ENCODE measurements at regions not wholly inside any gene's neighbourhood (a gene's known extent, or its start where the extent isn't known, plus 50 kb on each side); places are given as distances from the start of the nearest gene placed in this dataset.

DNA sequence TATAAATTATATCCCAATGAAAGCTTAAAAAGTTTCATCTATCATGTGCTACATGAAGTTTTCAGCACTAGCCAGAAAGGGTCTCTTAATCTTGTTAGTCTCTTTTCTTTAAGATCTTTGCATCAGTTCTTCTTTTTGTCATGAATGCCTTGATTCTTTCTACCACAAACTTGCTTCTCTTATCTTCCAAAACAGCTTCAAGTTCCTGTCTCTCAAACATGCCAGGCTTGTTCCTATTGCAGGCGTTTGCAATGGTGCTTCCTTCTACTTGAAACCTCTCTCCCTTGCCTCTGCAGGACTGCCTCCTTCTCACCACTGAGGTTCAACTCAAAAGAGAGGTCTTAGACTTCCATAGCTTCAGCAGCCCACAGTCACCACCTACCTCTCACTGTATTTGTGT lies 104.3 kb upstream of the FRMD4B start:
- Histone ChIP-seq H3K9me3 (ENCODE audit: insufficient read depth, low read length, severe bottlenecking) (no peaks in the 10 kb centered on the region), H4K20me1 (ENCODE audit: insufficient read depth, low read length) (no peaks in the 10 kb centered on the region), H3K27ac (ENCODE audit: low read length) (no peak overlapping the region), H3K27me3 (ENCODE audit: insufficient read depth, low read length, poor library complexity) (peaks cover 4% of the 10 kb centered on the region), H3K36me3 (ENCODE audit: insufficient read depth, low read length) (no peaks in the 10 kb centered on the region), H3K79me2 (ENCODE audit: insufficient read depth, low read length) (no peaks in the 10 kb centered on the region), H3K4me1 (ENCODE audit: insufficient read depth, low read length) (no peaks in the 10 kb centered on the region), H3K4me2 (ENCODE audit: insufficient read depth, low read length) (no peak overlapping the region), H3K9ac (ENCODE audit: low read depth, low read length) (no peak overlapping the region), H3K4me3 (ENCODE audit: low read depth in 1 of 2, low read length in 2 of 2) (no peak overlapping the region), H2AFZ (ENCODE audit: low read depth, low read length) (no peak overlapping the region)
- TF ChIP-seq EZH2 (IDR thresholded peaks at IDR 0.05; ENCODE audit: borderline replicate concordance, low read depth, low read length, severe bottlenecking): no peak
- TF ChIP-seq, protein P1, sequence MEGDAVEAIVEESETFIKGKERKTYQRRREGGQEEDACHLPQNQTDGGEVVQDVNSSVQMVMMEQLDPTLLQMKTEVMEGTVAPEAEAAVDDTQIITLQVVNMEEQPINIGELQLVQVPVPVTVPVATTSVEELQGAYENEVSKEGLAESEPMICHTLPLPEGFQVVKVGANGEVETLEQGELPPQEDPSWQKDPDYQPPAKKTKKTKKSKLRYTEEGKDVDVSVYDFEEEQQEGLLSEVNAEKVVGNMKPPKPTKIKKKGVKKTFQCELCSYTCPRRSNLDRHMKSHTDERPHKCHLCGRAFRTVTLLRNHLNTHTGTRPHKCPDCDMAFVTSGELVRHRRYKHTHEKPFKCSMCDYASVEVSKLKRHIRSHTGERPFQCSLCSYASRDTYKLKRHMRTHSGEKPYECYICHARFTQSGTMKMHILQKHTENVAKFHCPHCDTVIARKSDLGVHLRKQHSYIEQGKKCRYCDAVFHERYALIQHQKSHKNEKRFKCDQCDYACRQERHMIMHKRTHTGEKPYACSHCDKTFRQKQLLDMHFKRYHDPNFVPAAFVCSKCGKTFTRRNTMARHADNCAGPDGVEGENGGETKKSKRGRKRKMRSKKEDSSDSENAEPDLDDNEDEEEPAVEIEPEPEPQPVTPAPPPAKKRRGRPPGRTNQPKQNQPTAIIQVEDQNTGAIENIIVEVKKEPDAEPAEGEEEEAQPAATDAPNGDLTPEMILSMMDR (IDR thresholded peaks at IDR 0.05; ENCODE audit: borderline replicate concordance, extremely low read depth, low read length, poor library complexity, severe bottlenecking): no peak
- DNase-seq (no peak), ATAC-seq (ENCODE audit: insufficient read depth, low read depth) (no peak)

GRCh38 chr3:69488026-69488425 lies 102.1 kb upstream of the FRMD4B start:
- no peak overlapping the region for H3K4me3 ChIP-seq (ENCODE audit: low read depth in 1 of 2, low read length in 2 of 2)
- ATAC-seq (ENCODE audit: insufficient read depth, low read depth): no peak
- H2AFZ ChIP-seq (ENCODE audit: low read depth, low read length): no peak overlapping the region
- H3K4me1 ChIP-seq (ENCODE audit: insufficient read depth, low read length): no peaks in the 10 kb centered on the region
- no peaks in the 10 kb centered on the region for H4K20me1 ChIP-seq (ENCODE audit: insufficient read depth, low read length)
- TF ChIP-seq, protein P1 (IDR thresholded peaks at IDR 0.05; ENCODE audit: borderline replicate concordance, extremely low read depth, low read length, poor library complexity, severe bottlenecking): no peak
- TF ChIP-seq EZH2 (IDR thresholded peaks at IDR 0.05; ENCODE audit: borderline replicate concordance, low read depth, low read length, severe bottlenecking): no peak
- H3K27ac ChIP-seq (ENCODE audit: low read length): no peak overlapping the region
- H3K9me3 ChIP-seq (ENCODE audit: insufficient read depth, low read length, severe bottlenecking): no peaks in the 10 kb centered on the region
- H3K36me3 ChIP-seq (ENCODE audit: insufficient read depth, low read length): no peaks in the 10 kb centered on the region
- no peaks in the 10 kb centered on the region for H3K79me2 ChIP-seq (ENCODE audit: insufficient read depth, low read length)
- no peak overlapping the region for H3K4me2 ChIP-seq (ENCODE audit: insufficient read depth, low read length)
- no peak overlapping the region for H3K9ac ChIP-seq (ENCODE audit: low read depth, low read length)
- peaks cover 4% of the 10 kb centered on the region for H3K27me3 ChIP-seq (ENCODE audit: insufficient read depth, low read length, poor library complexity)
- no peak for DNase-seq

DNA sequence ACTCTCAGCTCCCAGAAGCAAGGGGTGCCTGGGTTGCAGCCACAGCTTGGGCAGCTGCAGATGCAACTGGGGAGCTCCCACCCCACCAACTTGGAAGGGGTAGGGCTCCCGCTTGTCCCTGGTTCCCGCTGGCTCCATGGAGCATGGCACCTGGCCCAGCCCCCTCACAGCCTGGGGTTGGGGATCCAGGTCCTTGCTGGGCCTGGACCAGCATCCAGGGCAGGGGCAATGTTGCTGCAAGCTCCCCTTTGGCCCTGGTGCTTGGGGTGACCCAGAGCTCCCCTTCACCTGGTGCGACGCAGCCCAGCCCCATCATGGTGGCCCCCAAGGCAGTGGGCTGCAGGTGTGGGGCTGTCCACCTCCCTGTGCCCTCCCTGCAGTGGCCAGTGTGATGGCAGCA lies 99.6 kb upstream of the FRMD4B start:
- Histone ChIP-seq H3K9me3 (ENCODE audit: insufficient read depth, low read length, severe bottlenecking) (no peaks in the 10 kb centered on the region), H3K36me3 (ENCODE audit: insufficient read depth, low read length) (no peaks in the 10 kb centered on the region), H3K27ac (ENCODE audit: low read length) (no peak overlapping the region), H4K20me1 (ENCODE audit: insufficient read depth, low read length) (no peaks in the 10 kb centered on the region), H3K27me3 (ENCODE audit: insufficient read depth, low read length, poor library complexity) (peaks cover 6% of the 10 kb centered on the region), H3K9ac (ENCODE audit: low read depth, low read length) (no peak overlapping the region), H3K4me3 (ENCODE audit: low read depth in 1 of 2, low read length in 2 of 2) (no peak overlapping the region), H3K4me1 (ENCODE audit: insufficient read depth, low read length) (no peaks in the 10 kb centered on the region), H3K4me2 (ENCODE audit: insufficient read depth, low read length) (no peak overlapping the region), H2AFZ (ENCODE audit: low read depth, low read length) (no peak overlapping the region), H3K79me2 (ENCODE audit: insufficient read depth, low read length) (no peaks in the 10 kb centered on the region)
- TF ChIP-seq EZH2 (IDR thresholded peaks at IDR 0.05; ENCODE audit: borderline replicate concordance, low read depth, low read length, severe bottlenecking): no peak
- TF ChIP-seq, protein P1 (IDR thresholded peaks at IDR 0.05; ENCODE audit: borderline replicate concordance, extremely low read depth, low read length, poor library complexity, severe bottlenecking): no peak
- ATAC-seq (ENCODE audit: insufficient read depth, low read depth): no peak
- DNase-seq: no peak

Data from DND-41 (cell line).